Endodermal cell (in vitro differentiated cells): ENCODE measurements at regions not wholly inside any gene's neighbourhood (a gene's known extent, or its start where the extent isn't known, plus 50 kb on each side); places are given as distances from the start of the nearest gene placed in this dataset.

Experiments
- DNase-seq: peaks from one replicate; pipeline ENCODE4 v3.0.0-alpha.2; 2017
- H3K27ac ChIP-seq: 2 replicates; pipeline ENCODE4 v1.5.1; 2013; ENCODE audit warnings: mild to moderate bottlenecking, low read depth, low read length, moderate library complexity
- H3K27me3 ChIP-seq: 2 replicates; pipeline ENCODE4 v1.6.1; 2013; ENCODE audit warnings: mild to moderate bottlenecking, low read length, moderate library complexity; ENCODE audit not compliant: insufficient read depth, control insufficient read depth, poor library complexity, severe bottlenecking
- H3K36me3 ChIP-seq: 2 replicates; pipeline ENCODE4 v1.7.0; 2013; ENCODE audit warnings: mild to moderate bottlenecking, low read length, moderate library complexity; ENCODE audit not compliant: control insufficient read depth, insufficient read depth
- H3K4me1 ChIP-seq: one replicate; pipeline ENCODE4 v1.7.0; 2013; ENCODE audit warnings: low read length; ENCODE audit not compliant: control insufficient read depth, insufficient read depth
- H3K4me3 ChIP-seq: 2 replicates; pipeline ENCODE4 v1.5.1; 2013; ENCODE audit warnings: mild to moderate bottlenecking, low read length, moderate library complexity
- H3K9ac ChIP-seq: 2 replicates; pipeline ENCODE4 v1.6.1; 2013; ENCODE audit warnings: mild to moderate bottlenecking, low read length, moderate library complexity; ENCODE audit not compliant: poor library complexity, severe bottlenecking; ENCODE audit errors: extremely low read depth
- H3K9me3 ChIP-seq: 2 replicates; pipeline ENCODE4 v1.6.1; 2013; ENCODE audit warnings: mild to moderate bottlenecking, low read length, moderate library complexity; ENCODE audit not compliant: control insufficient read depth
- H3K27ac Mint-ChIP-seq: 2 replicates; pipeline ENCODE4 v1.8.0; 2020; ENCODE audit warnings: mixed read lengths
- H3K27me3 Mint-ChIP-seq: 2 replicates; pipeline ENCODE4 v1.8.0; 2021; ENCODE audit warnings: mild to moderate bottlenecking, mixed read lengths; ENCODE audit not compliant: insufficient read depth
- H3K36me3 Mint-ChIP-seq: 2 replicates; pipeline ENCODE4 v1.8.0; 2020; ENCODE audit warnings: low read depth, mixed read lengths
- H3K4me1 Mint-ChIP-seq: 2 replicates; pipeline ENCODE4 v1.8.0; 2020; ENCODE audit warnings: mixed read lengths
- H3K4me3 Mint-ChIP-seq: 2 replicates; pipeline ENCODE4 v1.8.0; 2020; ENCODE audit warnings: mild to moderate bottlenecking, moderate library complexity, mixed read lengths
- H3K9me3 Mint-ChIP-seq: 2 replicates; pipeline ENCODE4 v1.8.0; 2020; ENCODE audit warnings: mild to moderate bottlenecking, mixed read lengths
- WGBS, 2 experiments: methylation state at CpG; one replicate each; pipeline versions ENCODE4 v1.1.5 to v1.1.7; 2013; ENCODE audit warnings: missing lambda C conversion rate in 2 of 2, mixed read lengths in 1 of 2; ENCODE audit not compliant: insufficient coverage in 1 of 2, insufficient read length in 1 of 2; 5-methylcytosine and 5-hydroxymethylcytosine counted together
- TF ChIP-seq, protein P1 (sequence below): fragments of 200-600 bp; sonication (generic); conservative IDR thresholded peaks from 2 replicates; pipeline ENCODE4 v1.5.0; 2021; ENCODE audit warnings: antibody characterized with exemption, mild to moderate bottlenecking

DNA sequence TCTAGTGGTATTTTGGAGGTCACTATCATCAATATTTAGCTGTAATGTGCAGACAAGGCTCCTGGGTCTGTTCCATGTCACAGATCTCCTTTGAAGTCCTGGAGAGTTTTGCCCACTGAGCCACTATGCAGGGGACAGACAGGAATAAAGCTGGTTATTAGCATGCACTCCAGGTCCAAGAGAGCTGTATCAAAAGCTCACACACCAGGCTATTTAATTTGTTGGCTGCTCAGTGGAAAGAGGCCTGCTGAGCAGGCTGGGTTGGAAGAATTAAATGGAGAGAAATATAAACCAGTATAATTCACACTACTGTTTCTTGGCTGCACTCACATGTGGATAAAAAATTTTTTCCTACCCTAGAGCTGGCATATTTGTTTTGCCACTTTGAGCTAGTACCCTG lies 113.8 kb upstream of the TAF11L2 start:
- no peak for DNase-seq
- H3K36me3 ChIP-seq: no peaks in the 10 kb centered on the region
- no peaks in the 10 kb centered on the region for H3K4me1 ChIP-seq
- Mint-ChIP-seq H3K9me3 (peaks cover 4% of the 10 kb centered on the region), H3K4me1 (peaks cover 7% of the 10 kb centered on the region), H3K27me3 (peaks cover 9% of the 10 kb centered on the region), H3K36me3 (no peaks in the 10 kb centered on the region), H3K4me3 (no peak overlapping the region), H3K27ac (no peak overlapping the region)
- H3K4me3 ChIP-seq: no peak overlapping the region
- H3K27ac ChIP-seq: no peak overlapping the region
- H3K9me3 ChIP-seq: peaks cover 7% of the 10 kb centered on the region
- H3K9ac ChIP-seq: no peak overlapping the region
- peaks cover 8% of the 10 kb centered on the region for H3K27me3 ChIP-seq
- TF ChIP-seq, protein P1, sequence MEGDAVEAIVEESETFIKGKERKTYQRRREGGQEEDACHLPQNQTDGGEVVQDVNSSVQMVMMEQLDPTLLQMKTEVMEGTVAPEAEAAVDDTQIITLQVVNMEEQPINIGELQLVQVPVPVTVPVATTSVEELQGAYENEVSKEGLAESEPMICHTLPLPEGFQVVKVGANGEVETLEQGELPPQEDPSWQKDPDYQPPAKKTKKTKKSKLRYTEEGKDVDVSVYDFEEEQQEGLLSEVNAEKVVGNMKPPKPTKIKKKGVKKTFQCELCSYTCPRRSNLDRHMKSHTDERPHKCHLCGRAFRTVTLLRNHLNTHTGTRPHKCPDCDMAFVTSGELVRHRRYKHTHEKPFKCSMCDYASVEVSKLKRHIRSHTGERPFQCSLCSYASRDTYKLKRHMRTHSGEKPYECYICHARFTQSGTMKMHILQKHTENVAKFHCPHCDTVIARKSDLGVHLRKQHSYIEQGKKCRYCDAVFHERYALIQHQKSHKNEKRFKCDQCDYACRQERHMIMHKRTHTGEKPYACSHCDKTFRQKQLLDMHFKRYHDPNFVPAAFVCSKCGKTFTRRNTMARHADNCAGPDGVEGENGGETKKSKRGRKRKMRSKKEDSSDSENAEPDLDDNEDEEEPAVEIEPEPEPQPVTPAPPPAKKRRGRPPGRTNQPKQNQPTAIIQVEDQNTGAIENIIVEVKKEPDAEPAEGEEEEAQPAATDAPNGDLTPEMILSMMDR: no peak

DNA sequence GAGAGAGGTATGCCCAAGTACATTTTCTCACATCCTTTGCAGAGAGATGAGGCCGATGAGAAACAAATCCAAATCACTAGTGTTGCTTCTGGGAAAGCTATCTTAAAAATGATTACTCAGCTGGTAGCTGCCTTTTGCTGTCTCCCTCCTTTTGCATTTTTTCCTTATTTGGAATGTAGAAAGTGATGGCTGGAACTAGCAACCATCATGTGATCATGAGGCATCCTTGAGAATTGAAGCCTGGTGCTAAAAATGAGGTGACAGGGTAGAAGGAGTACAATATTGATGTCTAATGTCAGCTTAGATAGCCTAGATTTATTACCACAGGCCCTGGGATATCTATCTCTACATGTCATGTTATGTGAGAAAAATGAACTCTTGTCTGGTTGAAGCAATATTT lies 109.3 kb upstream of the TAF11L2 start:
- Histone ChIP-seq H3K9ac (no peak overlapping the region), H3K4me1 (no peaks in the 10 kb centered on the region), H3K36me3 (no peaks in the 10 kb centered on the region), H3K9me3 (peaks cover 7% of the 10 kb centered on the region), H3K27ac (no peak overlapping the region), H3K27me3 (no peaks in the 10 kb centered on the region), H3K4me3 (no peak overlapping the region)
- H3K27ac Mint-ChIP-seq: no peak overlapping the region
- DNase-seq: no peak
- TF ChIP-seq, protein P1: no peak
- WGBS, 2 experiments: 88 to 94% methylated on average over 1 of the region's 1 CpG
- H3K4me3 Mint-ChIP-seq: no peak overlapping the region
- peaks cover 5% of the 10 kb centered on the region for H3K9me3 Mint-ChIP-seq
- H3K27me3 Mint-ChIP-seq: no peaks in the 10 kb centered on the region
- no peaks in the 10 kb centered on the region for H3K36me3 Mint-ChIP-seq
- H3K4me1 Mint-ChIP-seq: peaks cover 7% of the 10 kb centered on the region

DNA sequence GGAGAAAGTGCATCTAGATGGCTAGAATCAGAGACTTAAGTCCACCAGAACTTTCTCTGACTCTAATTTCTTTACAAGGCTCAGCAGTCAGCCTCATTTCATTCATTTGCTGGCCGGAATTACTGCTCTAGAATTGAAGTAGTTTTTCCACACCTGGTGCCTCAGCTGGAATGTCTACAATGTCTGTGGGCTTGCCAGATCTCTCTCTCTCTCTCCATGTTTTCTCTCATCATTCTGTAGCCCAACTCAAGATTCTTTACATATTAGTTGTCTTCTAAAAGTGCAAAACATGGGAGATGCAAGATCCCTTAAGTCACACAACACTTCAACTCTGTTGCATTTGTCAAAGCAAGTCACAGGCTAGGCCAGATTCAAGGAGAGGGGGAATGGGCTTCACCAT lies 103.9 kb upstream of the TAF11L2 start:
- no peak overlapping the region for H3K4me3 Mint-ChIP-seq
- no peak overlapping the region for H3K27ac ChIP-seq
- H3K27me3 ChIP-seq: peaks cover 4% of the 10 kb centered on the region
- peaks cover 40% of the 10 kb centered on the region for H3K27me3 Mint-ChIP-seq
- H3K9me3 Mint-ChIP-seq: peaks cover 14% of the 10 kb centered on the region
- H3K4me1 ChIP-seq: no peaks in the 10 kb centered on the region
- H3K4me1 Mint-ChIP-seq: peaks cover 4% of the 10 kb centered on the region
- TF ChIP-seq, protein P1: no peak
- WGBS, 2 experiments: 94 to 100% methylated on average over 1 of the region's 1 CpG
- H3K9me3 ChIP-seq: peaks cover 9% of the 10 kb centered on the region
- no peaks in the 10 kb centered on the region for H3K36me3 Mint-ChIP-seq
- no peak for DNase-seq
- no peaks in the 10 kb centered on the region for H3K36me3 ChIP-seq
- H3K4me3 ChIP-seq: no peak overlapping the region
- H3K27ac Mint-ChIP-seq: no peak overlapping the region
- H3K9ac ChIP-seq: no peak overlapping the region
